ENCODE measurements at regions not wholly inside any gene's neighbourhood (a gene's known extent, or its start where the extent isn't known, plus 50 kb on each side); places are given as distances from the start of the nearest gene placed in this dataset.
"Not testable (repeated sequence)": the region's sequence is repeated elsewhere in the genome, so short reads cannot be mapped to it uniquely, and the experiment has no call there.

DNA sequence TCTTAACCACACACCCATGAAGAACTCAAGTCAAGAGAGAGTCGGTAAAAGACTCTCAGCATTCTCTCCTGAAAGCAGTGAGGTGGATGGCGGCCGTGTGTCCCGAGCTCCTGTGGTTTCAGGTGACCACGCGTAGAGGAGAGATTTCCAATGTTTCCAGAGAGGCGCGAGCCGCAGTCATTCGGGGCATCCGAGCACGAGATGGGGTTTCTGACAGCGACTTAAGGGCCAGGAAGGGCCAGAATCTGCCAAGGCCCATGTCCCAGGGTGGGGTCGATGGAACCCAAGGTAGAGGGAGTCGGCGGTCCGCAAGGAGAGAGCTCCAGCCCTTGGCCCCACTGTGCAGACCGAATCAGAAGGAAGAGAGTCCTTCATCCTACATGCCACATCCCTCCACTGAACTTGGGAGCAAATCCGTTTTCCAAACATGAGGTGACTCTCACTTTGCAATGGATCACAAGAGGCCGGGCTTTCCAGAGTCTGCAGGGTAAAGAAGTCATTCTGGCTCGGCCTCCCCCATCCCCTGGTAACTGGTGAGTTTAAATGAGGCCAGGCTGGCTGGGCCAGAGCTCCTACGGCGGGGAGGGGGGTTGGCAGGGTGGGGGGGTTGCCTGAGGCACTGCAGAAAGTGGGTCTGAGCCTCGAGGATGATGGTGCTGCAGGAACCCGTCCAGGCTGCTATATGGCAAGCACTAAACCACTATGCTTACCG lies 1511.8 kb upstream of the DEFB115 start:
- TF ChIP-seq, protein P1, sequence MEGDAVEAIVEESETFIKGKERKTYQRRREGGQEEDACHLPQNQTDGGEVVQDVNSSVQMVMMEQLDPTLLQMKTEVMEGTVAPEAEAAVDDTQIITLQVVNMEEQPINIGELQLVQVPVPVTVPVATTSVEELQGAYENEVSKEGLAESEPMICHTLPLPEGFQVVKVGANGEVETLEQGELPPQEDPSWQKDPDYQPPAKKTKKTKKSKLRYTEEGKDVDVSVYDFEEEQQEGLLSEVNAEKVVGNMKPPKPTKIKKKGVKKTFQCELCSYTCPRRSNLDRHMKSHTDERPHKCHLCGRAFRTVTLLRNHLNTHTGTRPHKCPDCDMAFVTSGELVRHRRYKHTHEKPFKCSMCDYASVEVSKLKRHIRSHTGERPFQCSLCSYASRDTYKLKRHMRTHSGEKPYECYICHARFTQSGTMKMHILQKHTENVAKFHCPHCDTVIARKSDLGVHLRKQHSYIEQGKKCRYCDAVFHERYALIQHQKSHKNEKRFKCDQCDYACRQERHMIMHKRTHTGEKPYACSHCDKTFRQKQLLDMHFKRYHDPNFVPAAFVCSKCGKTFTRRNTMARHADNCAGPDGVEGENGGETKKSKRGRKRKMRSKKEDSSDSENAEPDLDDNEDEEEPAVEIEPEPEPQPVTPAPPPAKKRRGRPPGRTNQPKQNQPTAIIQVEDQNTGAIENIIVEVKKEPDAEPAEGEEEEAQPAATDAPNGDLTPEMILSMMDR (IDR thresholded peaks at IDR 0.05): not testable (repeated sequence)
- not testable (repeated sequence) for TF ChIP-seq ZFX (IDR thresholded peaks at IDR 0.05; ENCODE audit: borderline replicate concordance)
